HG03378 (cell line): ENCODE measurements at regions not wholly inside any gene's neighbourhood (a gene's known extent, or its start where the extent isn't known, plus 50 kb on each side); places are given as distances from the start of the nearest gene placed in this dataset.
"Not testable (repeated sequence)": the region's sequence is repeated elsewhere in the genome, so short reads cannot be mapped to it uniquely, and the experiment has no call there.

ENCODE experiments used
- ATAC-seq: cut with Tn5 transposase; IDR thresholded peaks from one replicate; pipeline ENCODE4 v1.9.1; 2021; ENCODE audit warnings: mild to moderate bottlenecking, moderate library complexity; ENCODE audit not compliant: unreplicated experiment

GRCh38 chr20:12916699-12917098, 92.1 kb upstream of the SPTLC3 start:
- ATAC-seq, result no peak

DNA sequence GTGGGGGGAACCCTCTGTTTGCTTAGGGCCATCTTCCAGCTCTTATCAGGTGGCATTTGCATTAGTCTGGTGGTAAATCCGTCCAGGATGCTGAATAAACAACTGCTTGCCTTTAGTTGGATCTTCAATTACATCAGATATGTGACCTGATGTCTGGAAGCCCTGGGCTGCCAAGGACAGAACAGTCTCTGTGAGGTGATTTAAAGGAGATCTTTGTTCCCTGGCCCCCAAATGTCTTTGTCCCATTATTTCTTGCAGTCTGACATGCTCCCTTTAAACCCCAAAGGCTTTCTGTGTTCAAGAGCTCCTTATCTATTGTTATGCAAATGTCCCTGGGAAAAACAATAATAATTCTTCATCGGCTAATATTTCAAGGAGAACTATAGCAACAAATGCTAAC, 84.6 kb upstream of the SPTLC3 start:
- ATAC-seq, result no peak

DNA sequence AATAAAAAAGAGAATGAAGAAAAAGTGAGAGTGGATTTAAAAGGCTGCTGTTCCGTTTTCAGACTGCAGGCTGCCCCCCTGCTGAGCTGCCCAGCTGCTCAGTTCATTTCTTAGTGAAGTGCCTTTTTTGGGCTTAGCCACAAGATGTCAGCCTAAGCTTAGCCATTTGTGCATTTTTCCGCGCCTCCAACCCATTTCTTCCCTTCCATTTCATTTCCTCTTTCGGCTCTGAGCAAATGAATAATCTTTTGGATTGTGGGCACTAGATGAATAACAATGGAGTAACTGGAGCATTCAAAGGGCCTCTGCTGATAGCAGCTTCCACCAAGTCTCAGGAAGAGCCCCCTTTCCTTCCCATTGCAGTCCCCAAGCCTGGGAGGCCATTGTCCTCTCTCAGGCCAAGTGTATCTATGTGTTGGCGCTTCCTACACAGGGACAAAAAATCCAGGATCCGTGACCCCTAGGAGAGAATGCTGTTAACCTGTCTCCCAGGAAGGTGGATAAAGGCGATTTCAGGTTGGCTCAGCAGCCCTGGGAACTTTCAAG, 83.5 kb upstream of the SPTLC3 start:
- peak; percentile 98 for ATAC-seq

- no peak for ATAC-seq
Observed at GRCh38 chr20:12925863-12926793, 82.6 kb upstream of the SPTLC3 start.

GRCh38 chr20:12927489-12927888, 81.3 kb upstream of the SPTLC3 start:
- no peak for ATAC-seq

GRCh38 chr20:12928358-12928754, 80.4 kb upstream of the SPTLC3 start:
- ATAC-seq, result no peak

DNA sequence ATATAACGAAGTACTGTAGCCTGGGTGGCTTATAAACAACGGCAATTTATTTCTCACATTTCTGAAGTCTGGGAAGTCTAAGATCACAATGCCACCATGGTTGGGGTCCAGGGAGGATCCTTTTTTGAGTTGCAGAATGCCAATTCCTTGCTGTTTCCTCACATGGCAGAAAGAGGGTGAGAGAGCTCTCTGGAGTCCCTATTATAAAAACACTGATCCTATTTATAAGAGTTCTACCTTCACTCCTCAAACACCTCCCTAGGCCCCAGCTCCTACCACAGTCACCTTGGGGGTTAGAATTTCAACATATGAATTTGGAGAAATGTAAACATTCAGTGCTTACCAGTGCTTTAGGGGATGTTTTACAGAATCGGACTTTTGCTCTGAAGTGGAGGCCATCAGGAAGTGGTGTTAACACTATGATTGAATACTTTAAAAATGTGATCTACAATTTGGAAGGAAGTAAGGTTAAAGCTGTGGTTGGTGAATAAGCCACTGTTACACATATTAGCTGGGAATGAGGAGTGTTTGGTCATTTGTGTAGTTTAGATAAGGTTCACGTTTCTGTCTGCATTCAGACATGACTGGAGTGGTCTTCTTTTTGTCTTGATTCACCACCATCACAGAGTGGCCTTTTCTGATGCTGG, 79.9 kb upstream of the SPTLC3 start:
- no peak for ATAC-seq

- ATAC-seq, result no peak
Observed at GRCh38 chr20:12936020-12936419, 72.8 kb upstream of the SPTLC3 start.

GRCh38 chr20:12936524-12936923, 72.2 kb upstream of the SPTLC3 start:
- no peak for ATAC-seq

DNA sequence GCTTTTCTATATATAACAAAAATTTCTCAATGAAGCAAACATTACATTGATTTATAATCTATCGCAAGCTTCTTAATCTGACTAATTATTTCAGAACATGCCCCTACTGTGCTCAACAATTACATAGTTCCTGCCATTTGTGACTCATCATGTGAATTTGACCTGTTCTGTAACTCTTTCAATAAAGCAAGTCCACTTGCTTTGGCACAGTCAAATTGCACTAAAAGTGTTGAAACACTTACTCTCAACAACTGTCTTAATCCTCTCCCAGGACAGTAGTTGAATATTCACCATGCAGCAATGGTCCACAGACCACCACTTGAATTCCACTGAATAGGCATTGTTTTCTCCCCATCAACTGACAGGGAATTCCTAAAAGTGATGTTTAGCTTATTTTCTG, 67.7 kb upstream of the SPTLC3 start:
- ATAC-seq, result no peak

- no peak for ATAC-seq
Observed at GRCh38 chr20:12942123-12942522, 66.6 kb upstream of the SPTLC3 start.

DNA sequence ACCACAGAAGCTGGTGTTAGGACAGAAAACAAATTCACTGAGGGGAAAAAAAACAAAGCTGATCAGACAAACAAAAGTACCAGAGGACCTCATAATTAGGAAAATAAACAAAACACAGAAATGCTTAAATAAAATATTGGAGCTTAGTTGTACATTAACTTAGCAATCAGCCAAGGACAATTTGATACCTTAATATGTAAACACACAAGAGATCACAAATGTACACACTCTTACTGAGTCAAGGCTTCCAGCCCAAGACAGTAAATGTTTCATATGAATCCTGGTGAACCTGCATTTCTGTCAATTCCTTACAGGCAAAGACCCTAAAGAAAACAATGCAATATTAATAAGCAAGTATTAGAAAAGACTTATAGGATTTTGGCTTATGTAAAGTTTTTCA, 62.0 kb upstream of the SPTLC3 start:
- no peak for ATAC-seq

- ATAC-seq, result no peak
Observed at GRCh38 chr20:12947691-12948090, 61.1 kb upstream of the SPTLC3 start.

GRCh38 chr20:12949429-12949980, 59.3 kb upstream of the SPTLC3 start:
- no peak for ATAC-seq

DNA sequence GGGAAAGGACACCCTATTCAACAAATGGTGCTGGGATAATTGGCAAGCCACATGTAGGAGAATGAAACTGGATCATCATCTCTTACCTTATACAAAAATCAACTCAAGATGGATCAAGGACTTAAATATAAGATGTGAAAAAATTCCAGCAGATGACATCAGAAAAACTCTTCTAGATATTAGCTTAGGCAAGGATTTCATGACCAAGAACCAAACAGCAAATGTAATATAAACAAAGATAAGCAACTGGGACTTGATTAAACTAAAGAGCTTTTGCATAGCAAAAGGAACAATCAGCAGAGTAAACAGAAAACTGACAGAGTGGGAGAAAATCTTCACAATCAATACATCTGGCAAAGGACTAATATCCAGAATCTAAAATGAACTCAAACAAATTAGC, 54.5 kb upstream of the SPTLC3 start:
- not testable (repeated sequence) for ATAC-seq

- no peak for ATAC-seq
Observed at GRCh38 chr20:12955611-12956010, 53.2 kb upstream of the SPTLC3 start.

GRCh38 chr20:12956303-12956702, 52.5 kb upstream of the SPTLC3 start:
- ATAC-seq, result no peak

GRCh38 chr20:12957968-12958367, 50.8 kb upstream of the SPTLC3 start:
- ATAC-seq, result no peak
